ENCODE measurements at regions not wholly inside any gene's neighbourhood (a gene's known extent, or its start where the extent isn't known, plus 50 kb on each side); places are given as distances from the start of the nearest gene placed in this dataset.
"Not testable (repeated sequence)": the region's sequence is repeated elsewhere in the genome, so short reads cannot be mapped to it uniquely, and the experiment has no call there.

GRCh38 chr3:127417709-127418559 is 130.1 kb upstream of the PRR20G start:
- no peak for DNase-seq (ENCODE audit: low read depth)

- no peak for DNase-seq (ENCODE audit: low read depth)
Measured at GRCh38 chr3:127413871-127414270, 126.0 kb upstream of the PRR20G start.

DNA sequence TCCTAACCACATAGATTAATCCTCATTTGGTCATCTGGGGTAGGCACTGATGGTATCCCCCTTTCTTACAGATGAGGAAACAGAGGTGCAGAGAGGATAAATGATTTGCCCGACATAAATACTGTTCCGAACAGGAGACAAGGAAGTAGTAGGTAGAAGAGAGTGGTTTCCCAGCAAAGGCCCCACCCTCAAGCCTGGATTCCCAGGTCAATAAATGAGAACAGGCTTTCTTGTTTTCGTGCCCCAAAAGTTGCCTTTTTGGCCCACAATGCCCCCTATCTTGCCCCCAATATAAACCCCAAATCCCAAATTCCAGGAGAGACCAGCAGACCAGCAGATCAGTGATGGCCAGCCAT is 125.5 kb upstream of the PRR20G start:
- no peak for DNase-seq (ENCODE audit: low read depth)

DNA sequence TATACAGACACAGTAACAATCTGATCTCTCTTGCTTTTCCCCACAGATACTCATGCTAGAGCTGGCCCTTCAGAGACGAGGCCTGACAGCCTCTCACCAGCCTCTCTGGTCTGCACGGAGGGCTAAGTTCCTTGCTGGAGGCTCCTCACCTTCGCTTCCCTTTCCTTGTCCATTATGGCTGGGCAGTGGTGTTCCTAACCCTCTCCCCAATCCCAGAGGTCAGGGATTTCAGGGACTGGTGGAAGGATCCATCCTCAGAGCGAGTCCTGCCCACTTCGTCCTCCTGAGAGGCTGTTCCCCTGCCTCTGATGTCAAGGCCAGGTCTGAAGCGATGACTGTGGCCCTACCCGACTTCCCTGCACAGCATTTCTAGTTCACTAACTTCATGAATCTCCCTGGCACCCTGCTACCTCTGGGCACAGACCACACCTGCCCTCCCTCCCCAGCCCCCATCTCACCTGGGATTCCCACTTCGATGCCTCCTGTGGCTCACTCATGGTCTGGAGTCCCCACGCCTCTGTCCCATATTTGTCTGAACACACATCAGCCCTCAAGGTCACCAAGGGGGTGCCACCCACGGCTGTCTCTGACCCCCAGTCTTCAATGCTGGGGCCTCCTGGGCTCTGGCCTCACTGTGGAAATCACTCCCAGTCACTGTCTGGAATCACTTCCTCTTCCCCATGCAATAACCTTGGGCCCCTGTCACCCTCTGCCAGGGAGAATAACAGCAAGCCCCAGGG is 124.9 kb upstream of the PRR20G start:
- DNase-seq (ENCODE audit: low read depth): no peak

DNA sequence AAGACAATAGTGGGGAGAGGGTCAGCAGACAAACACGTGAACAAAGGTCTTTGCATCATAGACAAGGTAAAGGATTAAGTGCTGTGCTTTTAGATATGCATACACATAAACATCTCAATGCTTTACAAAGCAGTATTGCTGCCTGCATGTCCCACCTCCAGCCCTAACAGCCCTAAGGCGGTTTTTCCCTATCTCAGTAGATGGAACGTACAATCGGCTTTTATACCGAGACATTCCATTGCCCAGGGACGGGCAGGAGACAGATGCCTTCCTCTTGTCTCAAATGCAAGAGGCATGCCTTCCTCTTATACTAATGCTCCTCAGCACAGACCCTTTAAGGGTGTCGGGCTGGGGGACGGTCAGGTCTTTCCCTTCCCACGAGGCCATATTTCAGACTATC is 124.0 kb upstream of the PRR20G start:
- DNase-seq (ENCODE audit: low read depth): not testable (repeated sequence)

- DNase-seq (ENCODE audit: low read depth): no peak
Measured at GRCh38 chr3:127411083-127411727, 123.4 kb upstream of the PRR20G start.

DNA sequence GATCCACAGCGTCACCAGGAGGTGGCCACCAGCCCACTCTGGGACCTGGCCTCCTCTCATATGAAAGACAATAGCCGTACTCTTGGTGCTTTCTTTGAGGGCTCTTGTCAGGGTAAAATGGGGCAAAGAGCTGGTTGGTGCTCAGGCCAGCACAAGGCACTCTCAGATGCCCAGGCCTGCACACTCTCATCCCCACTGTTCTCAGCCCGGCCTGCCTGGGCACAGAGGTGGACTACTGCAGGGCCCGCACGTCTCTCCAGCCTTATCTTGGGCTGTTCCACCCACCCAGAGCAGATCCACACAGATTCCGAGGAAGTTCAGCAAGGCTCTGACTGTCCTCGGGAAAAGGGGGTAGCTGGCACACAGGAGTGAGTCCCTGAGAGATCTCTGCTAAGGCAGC is 122.8 kb upstream of the PRR20G start:
- DNase-seq (ENCODE audit: low read depth): no peak

- no peak for DNase-seq (ENCODE audit: low read depth)
Measured at GRCh38 chr3:127410137-127410488, 122.3 kb upstream of the PRR20G start.

GRCh38 chr3:127409421-127410136 is 121.7 kb upstream of the PRR20G start:
- DNase-seq (ENCODE audit: low read depth): no peak

- DNase-seq (ENCODE audit: low read depth): no peak
Measured at GRCh38 chr3:127408684-127409420, 121.0 kb upstream of the PRR20G start.

GRCh38 chr3:127408022-127408683 is 120.3 kb upstream of the PRR20G start:
- DNase-seq (ENCODE audit: low read depth): no peak

DNA sequence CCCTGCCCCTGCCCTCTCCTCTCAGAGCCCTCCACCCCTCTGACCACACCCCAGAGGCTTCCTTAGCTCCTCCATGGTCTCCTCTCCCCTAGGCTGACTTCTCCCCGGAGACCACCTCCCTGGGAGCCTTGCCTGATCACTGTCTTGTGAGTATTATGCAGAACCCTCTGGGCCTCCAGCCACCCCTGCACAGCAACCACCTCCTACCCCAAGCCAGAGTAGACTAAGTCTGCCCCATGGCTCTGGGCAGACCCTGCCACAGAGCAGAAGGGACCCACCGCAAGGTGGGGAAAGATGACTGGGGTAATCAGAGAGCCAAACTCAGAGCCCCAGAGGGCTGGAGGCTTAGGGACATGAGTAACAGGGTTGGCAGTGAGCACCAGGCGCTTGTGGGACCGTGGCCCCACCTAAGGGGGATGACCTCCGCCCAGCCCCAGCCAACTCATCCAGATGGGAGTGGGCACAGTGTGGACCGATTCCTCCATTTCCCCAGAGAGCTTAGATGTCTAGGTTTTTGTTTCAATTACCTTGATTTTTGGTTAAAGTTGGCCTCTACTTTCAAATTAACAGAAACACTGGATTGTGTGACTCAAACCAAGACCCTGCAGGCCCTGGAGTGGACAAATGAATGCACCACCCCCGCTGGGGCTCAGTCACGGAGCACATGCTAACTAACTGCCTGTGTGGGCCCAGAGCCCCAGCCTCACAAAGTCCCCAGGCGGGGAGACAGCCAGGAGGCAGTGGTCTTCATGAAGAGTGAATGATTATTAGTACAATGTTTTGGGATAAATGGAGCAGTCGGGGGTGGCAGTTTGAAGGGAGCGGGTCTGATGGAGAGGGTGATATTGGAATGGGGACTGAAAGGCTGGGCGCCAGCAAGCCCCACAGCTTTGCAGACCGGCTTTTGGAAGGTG is 119.4 kb upstream of the PRR20G start:
- DNase-seq (ENCODE audit: low read depth): no peak

DNA sequence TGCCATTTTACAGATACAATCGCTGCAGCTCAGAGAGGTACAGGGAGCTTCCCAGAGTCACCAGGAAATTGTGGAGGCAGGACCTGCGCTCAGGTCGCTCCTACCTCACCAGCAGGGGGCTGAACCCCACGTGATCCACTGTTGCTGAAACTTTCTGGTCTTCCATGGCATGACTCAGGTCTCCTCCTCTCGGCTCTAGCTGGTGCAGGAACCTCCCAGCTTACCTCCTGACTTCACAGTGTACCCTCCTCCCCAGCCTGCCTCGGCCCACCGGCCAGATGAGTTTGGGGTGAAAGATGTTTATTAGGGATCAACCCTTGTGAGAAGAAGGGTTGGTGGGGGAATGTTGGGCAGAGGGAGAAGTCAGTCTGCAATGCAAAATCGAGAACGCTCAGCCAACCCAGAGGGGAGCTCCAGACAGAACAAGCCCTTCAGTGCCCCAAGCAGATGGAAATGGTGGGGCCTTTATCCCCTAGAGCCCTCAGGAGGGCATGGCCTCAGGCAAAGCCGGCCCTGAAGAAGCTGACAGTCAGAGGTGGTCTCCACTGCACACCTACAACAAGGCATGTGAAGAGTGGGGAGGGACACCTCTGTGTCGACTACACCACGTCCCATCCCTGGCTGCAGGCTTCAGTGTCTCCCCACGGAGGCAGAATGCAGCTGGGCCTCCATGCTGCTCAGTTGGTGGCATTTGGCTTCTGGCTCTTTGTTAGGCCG is 118.6 kb upstream of the PRR20G start:
- no peak for DNase-seq (ENCODE audit: low read depth)

GRCh38 chr3:127405791-127406190 is 117.9 kb upstream of the PRR20G start:
- DNase-seq (ENCODE audit: low read depth): no peak

GRCh38 chr3:127405010-127405598 is 117.3 kb upstream of the PRR20G start:
- DNase-seq (ENCODE audit: low read depth): no peak

DNA sequence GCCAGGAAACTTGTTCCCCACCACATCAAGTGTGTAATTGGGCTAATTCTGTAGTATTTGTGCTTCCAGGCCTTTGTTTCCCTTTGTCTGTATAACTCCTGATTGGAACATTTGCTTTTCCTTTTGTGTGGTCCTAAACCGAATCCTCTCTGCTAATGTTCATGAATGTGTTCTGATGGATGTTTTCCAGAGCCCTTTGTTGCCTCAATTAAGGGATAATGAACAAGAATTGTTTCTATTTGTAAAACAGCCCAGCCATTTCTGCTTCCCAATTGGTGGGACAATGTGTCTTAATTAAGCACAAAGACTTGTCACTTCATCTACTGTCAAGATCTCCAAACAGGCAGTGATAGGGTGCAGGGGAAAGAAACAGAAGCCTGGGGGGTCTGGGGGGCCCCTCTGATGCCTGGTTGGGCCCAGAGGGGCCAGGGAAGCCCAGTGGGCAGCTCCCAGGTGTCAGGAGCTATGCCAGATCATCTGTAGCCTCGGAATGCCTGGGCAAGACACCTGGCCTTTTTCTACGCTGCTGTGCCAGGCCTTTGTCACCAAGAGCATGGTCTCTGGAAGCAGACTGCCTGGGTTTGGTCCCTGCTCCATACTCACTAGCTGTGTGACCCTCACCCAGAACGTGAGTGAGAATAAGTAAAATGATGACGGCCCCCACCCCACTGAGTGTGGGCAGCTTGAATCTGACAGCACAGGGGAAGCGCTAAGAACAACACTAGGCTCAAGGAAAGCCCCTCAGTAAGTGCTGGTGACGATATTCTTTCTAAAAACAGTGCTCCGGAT is 116.6 kb upstream of the PRR20G start:
- no peak for DNase-seq (ENCODE audit: low read depth)

- no peak for DNase-seq (ENCODE audit: low read depth)
Measured at GRCh38 chr3:127403795-127404194, 115.9 kb upstream of the PRR20G start.

DNA sequence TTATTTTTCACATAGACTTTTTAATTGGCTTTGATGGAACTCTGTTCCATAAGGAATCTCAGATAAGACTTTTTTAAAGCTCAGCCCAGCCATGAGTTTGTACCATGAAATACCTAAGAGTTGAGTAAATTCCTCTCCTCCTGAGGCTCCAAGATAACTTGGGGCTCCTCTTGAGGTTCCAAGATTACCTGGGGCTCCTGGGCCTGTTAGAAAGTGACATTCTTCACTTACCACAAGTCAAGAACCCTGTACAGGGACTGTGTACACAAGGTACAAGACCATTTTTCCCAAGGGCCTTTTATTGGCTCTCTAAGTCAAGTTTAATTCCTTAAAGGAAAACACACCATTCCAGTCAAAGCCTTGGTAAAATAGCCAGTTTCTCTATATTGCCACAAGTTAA is 111.3 kb upstream of the PRR20G start:
- no peak for DNase-seq (ENCODE audit: low read depth)

All from activated T-cell treated with anti-CD3 and anti-CD28 coated beads for 1 hour (primary cell).